ENCODE measurements at regions not wholly inside any gene's neighbourhood (a gene's known extent, or its start where the extent isn't known, plus 50 kb on each side); places are given as distances from the start of the nearest gene placed in this dataset.

- no peak for TF ChIP-seq CTCF (IDR thresholded peaks at IDR 0.05)
- Histone ChIP-seq H3K36me3 (ENCODE audit: control insufficient read depth, insufficient read depth, low read length) (no peaks in the 10 kb centered on the region), H3K9me3 (ENCODE audit: control insufficient read depth, insufficient read depth, low read length) (no peaks in the 10 kb centered on the region), H3K27ac (ENCODE audit: low read length) (no peak overlapping the region), H3K4me1 (ENCODE audit: control insufficient read depth, insufficient read depth, low read length) (peaks cover 14% of the 10 kb centered on the region), H3K4me3 (ENCODE audit: low read length) (no peak overlapping the region), H3K27me3 (ENCODE audit: control insufficient read depth, insufficient read depth, low read length) (no peaks in the 10 kb centered on the region)
- no peaks in the 10 kb centered on the region for H3K36me3 Mint-ChIP-seq
- intact Hi-C loops (cut with micrococcal nuclease): no loop called here
- WGBS (ENCODE audit: insufficient coverage): 90% methylated on average over 11 of the region's 11 CpGs
- no peak overlapping the region for H3K27ac Mint-ChIP-seq
- no peak for DNase-seq
- ATAC-seq: no peak
- peaks cover 41 to 74% of the 10 kb centered on the region in 2 donors for H3K27me3 Mint-ChIP-seq (ENCODE audit: low read depth in 2 of 2)
- no peaks in the 10 kb centered on the region for H3K9me3 Mint-ChIP-seq
- H3K4me3 Mint-ChIP-seq: no peak overlapping the region
- H3K4me1 Mint-ChIP-seq: peaks cover 14 to 20% of the 10 kb centered on the region in 2 donors
Measured at GRCh38 chr15:69626095-69627066, 173.8 kb downstream of the RPLP1 start.

- intact Hi-C loops (cut with micrococcal nuclease): no loop called here
- no peak overlapping the region for H3K27ac Mint-ChIP-seq
- peaks cover 14 to 20% of the 10 kb centered on the region in 2 donors for H3K4me1 Mint-ChIP-seq
- TF ChIP-seq CTCF (IDR thresholded peaks at IDR 0.05): no peak
- no peaks in the 10 kb centered on the region for H3K36me3 Mint-ChIP-seq
- H3K27me3 ChIP-seq (ENCODE audit: control insufficient read depth, insufficient read depth, low read length): no peaks in the 10 kb centered on the region
- no peak for ATAC-seq
- DNase-seq: no peak
- H3K4me1 ChIP-seq (ENCODE audit: control insufficient read depth, insufficient read depth, low read length): peaks cover 14% of the 10 kb centered on the region
- WGBS (ENCODE audit: insufficient coverage): 97% methylated on average over 5 of the region's 5 CpGs
- H3K36me3 ChIP-seq (ENCODE audit: control insufficient read depth, insufficient read depth, low read length): no peaks in the 10 kb centered on the region
- no peak overlapping the region for H3K27ac ChIP-seq (ENCODE audit: low read length)
- no peak overlapping the region for H3K4me3 Mint-ChIP-seq
- H3K9me3 Mint-ChIP-seq: no peaks in the 10 kb centered on the region
- no peak overlapping the region for H3K4me3 ChIP-seq (ENCODE audit: low read length)
- no peaks in the 10 kb centered on the region for H3K9me3 ChIP-seq (ENCODE audit: control insufficient read depth, insufficient read depth, low read length)
- peaks cover 42 to 86% of the 10 kb centered on the region in 2 donors for H3K27me3 Mint-ChIP-seq (ENCODE audit: low read depth in 2 of 2)
Measured at GRCh38 chr15:69627548-69628158, 175.0 kb downstream of the RPLP1 start.

- Mint-ChIP-seq H3K4me1 (peaks cover 14 to 18% of the 10 kb centered on the region in 2 donors), H3K4me3 (no peak overlapping the region), H3K36me3 (no peaks in the 10 kb centered on the region), H3K9me3 (no peaks in the 10 kb centered on the region), H3K27me3 (ENCODE audit: low read depth in 2 of 2) (peaks cover 40 to 86% of the 10 kb centered on the region in 2 donors), H3K27ac (no peak overlapping the region)
- Histone ChIP-seq H3K36me3 (ENCODE audit: control insufficient read depth, insufficient read depth, low read length) (no peaks in the 10 kb centered on the region), H3K9me3 (ENCODE audit: control insufficient read depth, insufficient read depth, low read length) (no peaks in the 10 kb centered on the region), H3K4me3 (ENCODE audit: low read length) (no peak overlapping the region), H3K27me3 (ENCODE audit: control insufficient read depth, insufficient read depth, low read length) (no peaks in the 10 kb centered on the region), H3K27ac (ENCODE audit: low read length) (no peak overlapping the region), H3K4me1 (ENCODE audit: control insufficient read depth, insufficient read depth, low read length) (peaks cover 14% of the 10 kb centered on the region)
- intact Hi-C loops (cut with micrococcal nuclease): no loop called here
- WGBS (ENCODE audit: insufficient coverage): 95% methylated on average over 8 of the region's 12 CpGs
- ATAC-seq: no peak
- no peak for DNase-seq
- no peak for TF ChIP-seq CTCF (IDR thresholded peaks at IDR 0.05)
Measured at GRCh38 chr15:69628256-69629093, 175.9 kb downstream of the RPLP1 start.
